ENCODE measurements at regions not wholly inside any gene's neighbourhood (a gene's known extent, or its start where the extent isn't known, plus 50 kb on each side); places are given as distances from the start of the nearest gene placed in this dataset.

- no peak for DNase-seq
- Histone ChIP-seq H3K9ac (ENCODE audit: low read length) (no peak overlapping the region), H2AFZ (ENCODE audit: low read length) (no peak overlapping the region), H3F3A (ENCODE audit: insufficient read depth, low read length) (no peaks in the 10 kb centered on the region), H3K4me3 (ENCODE audit: low read length) (no peak overlapping the region), H3K36me3 (replicated peaks; ENCODE audit: insufficient read depth, low read length) (no peaks in the 10 kb centered on the region), H3K79me2 (ENCODE audit: low read length) (no peaks in the 10 kb centered on the region), H3K27me3 (replicated peaks; ENCODE audit: insufficient read depth, low read length) (no peaks in the 10 kb centered on the region), H3K9me3 (replicated peaks; ENCODE audit: insufficient read depth, low read length) (no peaks in the 10 kb centered on the region), H4K20me1 (ENCODE audit: insufficient read depth, low read length) (no peaks in the 10 kb centered on the region), H3K4me1 (ENCODE audit: low read length) (no peaks in the 10 kb centered on the region), H3K4me2 (ENCODE audit: low read depth, low read length) (no peak overlapping the region), H3K9me2 (replicated peaks; ENCODE audit: insufficient read depth, low read length) (no peaks in the 10 kb centered on the region), H3K27ac (ENCODE audit: low read length) (no peak overlapping the region)
- no peak for TF ChIP-seq CTCF (IDR thresholded peaks at IDR 0.05; ENCODE audit: low read length)
- TF ChIP-seq EZH2phosphoT487 (IDR thresholded peaks at IDR 0.05; ENCODE audit: low read length), result no peak
- no peak for TF ChIP-seq EZH2 (optimal IDR thresholded peaks at IDR 0.05; ENCODE audit: low read depth, low read length)
Observed at GRCh38 chr6:115078555-115078954, 735.7 kb upstream of the HS3ST5 start.

- no peaks in the 10 kb centered on the region for H3K27me3 ChIP-seq (replicated peaks; ENCODE audit: insufficient read depth, low read length)
- no peaks in the 10 kb centered on the region for H3K9me3 ChIP-seq (replicated peaks; ENCODE audit: insufficient read depth, low read length)
- H3F3A ChIP-seq (ENCODE audit: insufficient read depth, low read length), result no peaks in the 10 kb centered on the region
- no peaks in the 10 kb centered on the region for H3K9me2 ChIP-seq (replicated peaks; ENCODE audit: insufficient read depth, low read length)
- H3K36me3 ChIP-seq (replicated peaks; ENCODE audit: insufficient read depth, low read length), result no peaks in the 10 kb centered on the region
- no peaks in the 10 kb centered on the region for H4K20me1 ChIP-seq (ENCODE audit: insufficient read depth, low read length)
- no peak for DNase-seq
- H3K27ac ChIP-seq (ENCODE audit: low read length), result no peak overlapping the region
- no peak overlapping the region for H3K4me2 ChIP-seq (ENCODE audit: low read depth, low read length)
- no peaks in the 10 kb centered on the region for H3K4me1 ChIP-seq (ENCODE audit: low read length)
- no peak overlapping the region for H2AFZ ChIP-seq (ENCODE audit: low read length)
- H3K9ac ChIP-seq (ENCODE audit: low read length), result no peak overlapping the region
- TF ChIP-seq EZH2phosphoT487 (IDR thresholded peaks at IDR 0.05; ENCODE audit: low read length) (no peak), CTCF (IDR thresholded peaks at IDR 0.05; ENCODE audit: low read length) (no peak), EZH2 (optimal IDR thresholded peaks at IDR 0.05; ENCODE audit: low read depth, low read length) (no peak)
- H3K4me3 ChIP-seq (ENCODE audit: low read length), result no peak overlapping the region
- H3K79me2 ChIP-seq (ENCODE audit: low read length), result no peaks in the 10 kb centered on the region
Observed at GRCh38 chr6:115071962-115072361, 729.1 kb upstream of the HS3ST5 start.

GRCh38 chr6:115067690-115068447 is 725.0 kb upstream of the HS3ST5 start:
- Histone ChIP-seq H3K79me2 (ENCODE audit: low read length) (no peaks in the 10 kb centered on the region), H3K9me2 (replicated peaks; ENCODE audit: insufficient read depth, low read length) (no peaks in the 10 kb centered on the region), H4K20me1 (ENCODE audit: insufficient read depth, low read length) (no peaks in the 10 kb centered on the region), H3F3A (ENCODE audit: insufficient read depth, low read length) (no peaks in the 10 kb centered on the region), H3K27ac (ENCODE audit: low read length) (no peak overlapping the region), H3K27me3 (replicated peaks; ENCODE audit: insufficient read depth, low read length) (no peaks in the 10 kb centered on the region), H2AFZ (ENCODE audit: low read length) (no peak overlapping the region), H3K9me3 (replicated peaks; ENCODE audit: insufficient read depth, low read length) (no peaks in the 10 kb centered on the region), H3K9ac (ENCODE audit: low read length) (no peak overlapping the region), H3K4me2 (ENCODE audit: low read depth, low read length) (no peak overlapping the region), H3K4me3 (ENCODE audit: low read length) (no peak overlapping the region), H3K36me3 (replicated peaks; ENCODE audit: insufficient read depth, low read length) (no peaks in the 10 kb centered on the region), H3K4me1 (ENCODE audit: low read length) (no peaks in the 10 kb centered on the region)
- no peak for TF ChIP-seq EZH2phosphoT487 (IDR thresholded peaks at IDR 0.05; ENCODE audit: low read length)
- DNase-seq, result no peak

GRCh38 chr6:115064680-115065079 is 721.9 kb upstream of the HS3ST5 start:
- Histone ChIP-seq H3K4me1 (ENCODE audit: low read length) (no peaks in the 10 kb centered on the region), H3K27ac (ENCODE audit: low read length) (no peak overlapping the region), H3K27me3 (replicated peaks; ENCODE audit: insufficient read depth, low read length) (no peaks in the 10 kb centered on the region), H3K9me3 (replicated peaks; ENCODE audit: insufficient read depth, low read length) (no peaks in the 10 kb centered on the region), H3K9ac (ENCODE audit: low read length) (no peak overlapping the region), H3K4me2 (ENCODE audit: low read depth, low read length) (no peak overlapping the region), H3K36me3 (replicated peaks; ENCODE audit: insufficient read depth, low read length) (no peaks in the 10 kb centered on the region), H3K79me2 (ENCODE audit: low read length) (no peaks in the 10 kb centered on the region), H4K20me1 (ENCODE audit: insufficient read depth, low read length) (no peaks in the 10 kb centered on the region), H3K9me2 (replicated peaks; ENCODE audit: insufficient read depth, low read length) (no peaks in the 10 kb centered on the region), H2AFZ (ENCODE audit: low read length) (no peak overlapping the region), H3F3A (ENCODE audit: insufficient read depth, low read length) (no peaks in the 10 kb centered on the region), H3K4me3 (ENCODE audit: low read length) (no peak overlapping the region)
- DNase-seq, result no peak
- TF ChIP-seq EZH2phosphoT487 (IDR thresholded peaks at IDR 0.05; ENCODE audit: low read length) (no peak), EZH2 (optimal IDR thresholded peaks at IDR 0.05; ENCODE audit: low read depth, low read length) (no peak), CTCF (IDR thresholded peaks at IDR 0.05; ENCODE audit: low read length) (no peak)
